SK-N-SH treated with all-trans-retinoic acid at 6 μM for 48 hours (cell line): ENCODE measurements at regions not wholly inside any gene's neighbourhood (a gene's known extent, or its start where the extent isn't known, plus 50 kb on each side); places are given as distances from the start of the nearest gene placed in this dataset.

Source experiments
- CREB5 ChIP-seq: fragments of 250-450 bp; sonication (Bioruptor Pico); IDR thresholded peaks from 2 replicates; pipeline ENCODE4 v1.5.1; 2020; ENCODE audit warnings: low read depth, mild to moderate bottlenecking, moderate library complexity
- CSDC2 ChIP-seq: fragments of 250-450 bp; sonication (Bioruptor Pico); IDR thresholded peaks from 2 replicates; pipeline ENCODE4 v1.5.0; 2020; ENCODE audit warnings: mild to moderate bottlenecking, moderate library complexity
- CSRNP3 ChIP-seq: fragments of 250-450 bp; sonication (Bioruptor Pico); IDR thresholded peaks from 2 replicates; pipeline ENCODE4 v1.5.1; 2021; ENCODE audit warnings: mild to moderate bottlenecking, moderate library complexity
- GLIS3 ChIP-seq: fragments of 250-450 bp; sonication (Bioruptor Pico); IDR thresholded peaks from 2 replicates; pipeline ENCODE4 v1.5.0; 2020; ENCODE audit warnings: mild to moderate bottlenecking, moderate library complexity
- ISL1 ChIP-seq: fragments of 250-450 bp; sonication (Bioruptor Pico); IDR thresholded peaks from 2 replicates; pipeline ENCODE4 v2.1.2; 2022; ENCODE audit warnings: mild to moderate bottlenecking, moderate library complexity
- OSR1 ChIP-seq: fragments of 250-450 bp; sonication (Bioruptor Pico); IDR thresholded peaks from 2 replicates; pipeline ENCODE4 v1.8.0; 2022; ENCODE audit warnings: moderate library complexity, mild to moderate bottlenecking, inconsistent platforms
- SNAI2 ChIP-seq: fragments of 250-450 bp; sonication (Bioruptor Pico); IDR thresholded peaks from 2 replicates; pipeline ENCODE4 v1.5.0; 2020; ENCODE audit warnings: mild to moderate bottlenecking, moderate library complexity
- TOX ChIP-seq: fragments of 250-450 bp; sonication (Bioruptor Pico); IDR thresholded peaks from 2 replicates; pipeline ENCODE4 v1.8.0; 2021; ENCODE audit warnings: mild to moderate bottlenecking, moderate library complexity, borderline replicate concordance
- ZC3H10 ChIP-seq: fragments of 250-450 bp; sonication (Bioruptor Pico); IDR thresholded peaks from 2 replicates; pipeline ENCODE4 v1.5.1; 2021; ENCODE audit warnings: mild to moderate bottlenecking, moderate library complexity
- ZFP3 ChIP-seq: fragments of 250-450 bp; sonication (Bioruptor Pico); IDR thresholded peaks from 2 replicates; pipeline ENCODE4 v1.5.0; 2020; ENCODE audit warnings: mild to moderate bottlenecking, moderate library complexity
- ZNF565 ChIP-seq: fragments of 450-650 bp; formaldehyde crosslinking; conservative IDR thresholded peaks from 2 replicates; pipeline ENCODE4 v1.5.0; 2020; ENCODE audit warnings: low read depth, mild to moderate bottlenecking, moderate library complexity
- TF ChIP-seq, protein P1 (sequence below): fragments of 250-450 bp; sonication (Bioruptor Pico); IDR thresholded peaks from 2 replicates; pipeline ENCODE4 v1.8.0; 2020; ENCODE audit warnings: mild to moderate bottlenecking, moderate library complexity, borderline replicate concordance
- TF ChIP-seq, protein P2 (sequence below): fragments of 250-450 bp; sonication (Bioruptor Pico); IDR thresholded peaks from 2 replicates; pipeline ENCODE4 v1.5.0; 2020; ENCODE audit warnings: mild to moderate bottlenecking, moderate library complexity

DNA sequence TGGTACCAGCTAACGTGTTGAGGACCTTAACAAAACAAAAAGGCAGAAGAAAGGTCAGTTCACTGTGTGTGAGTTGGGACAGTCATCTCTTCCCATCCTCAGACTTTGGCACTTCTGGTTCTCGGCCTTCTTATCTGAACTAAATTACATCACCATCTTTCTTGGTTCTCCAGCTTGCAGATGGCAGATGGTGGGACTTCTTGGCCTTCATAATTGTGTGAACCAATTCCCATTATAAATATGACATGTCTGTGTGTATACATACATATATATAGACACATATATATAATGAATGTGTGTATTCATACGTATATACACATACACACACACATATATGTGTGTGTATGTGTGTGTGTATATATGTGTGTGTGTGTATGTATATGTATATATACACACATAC, 301.2 kb upstream of the TRIB2 start:
- TF ChIP-seq GLIS3 (CRISPR knock-in tag), result no peak
- TF ChIP-seq SNAI2 (CRISPR knock-in tag), result no peak
- no peak for TF ChIP-seq CREB5 (CRISPR knock-in tag)
- TF ChIP-seq ZFP3 (CRISPR knock-in tag), result no peak
- no peak for TF ChIP-seq ZC3H10 (CRISPR knock-in tag)
- TF ChIP-seq, protein P1, sequence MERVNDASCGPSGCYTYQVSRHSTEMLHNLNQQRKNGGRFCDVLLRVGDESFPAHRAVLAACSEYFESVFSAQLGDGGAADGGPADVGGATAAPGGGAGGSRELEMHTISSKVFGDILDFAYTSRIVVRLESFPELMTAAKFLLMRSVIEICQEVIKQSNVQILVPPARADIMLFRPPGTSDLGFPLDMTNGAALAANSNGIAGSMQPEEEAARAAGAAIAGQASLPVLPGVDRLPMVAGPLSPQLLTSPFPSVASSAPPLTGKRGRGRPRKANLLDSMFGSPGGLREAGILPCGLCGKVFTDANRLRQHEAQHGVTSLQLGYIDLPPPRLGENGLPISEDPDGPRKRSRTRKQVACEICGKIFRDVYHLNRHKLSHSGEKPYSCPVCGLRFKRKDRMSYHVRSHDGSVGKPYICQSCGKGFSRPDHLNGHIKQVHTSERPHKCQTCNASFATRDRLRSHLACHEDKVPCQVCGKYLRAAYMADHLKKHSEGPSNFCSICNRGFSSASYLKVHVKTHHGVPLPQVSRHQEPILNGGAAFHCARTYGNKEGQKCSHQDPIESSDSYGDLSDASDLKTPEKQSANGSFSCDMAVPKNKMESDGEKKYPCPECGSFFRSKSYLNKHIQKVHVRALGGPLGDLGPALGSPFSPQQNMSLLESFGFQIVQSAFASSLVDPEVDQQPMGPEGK (CRISPR knock-in tag), result no peak
- no peak for TF ChIP-seq ISL1
- TF ChIP-seq, protein P2, sequence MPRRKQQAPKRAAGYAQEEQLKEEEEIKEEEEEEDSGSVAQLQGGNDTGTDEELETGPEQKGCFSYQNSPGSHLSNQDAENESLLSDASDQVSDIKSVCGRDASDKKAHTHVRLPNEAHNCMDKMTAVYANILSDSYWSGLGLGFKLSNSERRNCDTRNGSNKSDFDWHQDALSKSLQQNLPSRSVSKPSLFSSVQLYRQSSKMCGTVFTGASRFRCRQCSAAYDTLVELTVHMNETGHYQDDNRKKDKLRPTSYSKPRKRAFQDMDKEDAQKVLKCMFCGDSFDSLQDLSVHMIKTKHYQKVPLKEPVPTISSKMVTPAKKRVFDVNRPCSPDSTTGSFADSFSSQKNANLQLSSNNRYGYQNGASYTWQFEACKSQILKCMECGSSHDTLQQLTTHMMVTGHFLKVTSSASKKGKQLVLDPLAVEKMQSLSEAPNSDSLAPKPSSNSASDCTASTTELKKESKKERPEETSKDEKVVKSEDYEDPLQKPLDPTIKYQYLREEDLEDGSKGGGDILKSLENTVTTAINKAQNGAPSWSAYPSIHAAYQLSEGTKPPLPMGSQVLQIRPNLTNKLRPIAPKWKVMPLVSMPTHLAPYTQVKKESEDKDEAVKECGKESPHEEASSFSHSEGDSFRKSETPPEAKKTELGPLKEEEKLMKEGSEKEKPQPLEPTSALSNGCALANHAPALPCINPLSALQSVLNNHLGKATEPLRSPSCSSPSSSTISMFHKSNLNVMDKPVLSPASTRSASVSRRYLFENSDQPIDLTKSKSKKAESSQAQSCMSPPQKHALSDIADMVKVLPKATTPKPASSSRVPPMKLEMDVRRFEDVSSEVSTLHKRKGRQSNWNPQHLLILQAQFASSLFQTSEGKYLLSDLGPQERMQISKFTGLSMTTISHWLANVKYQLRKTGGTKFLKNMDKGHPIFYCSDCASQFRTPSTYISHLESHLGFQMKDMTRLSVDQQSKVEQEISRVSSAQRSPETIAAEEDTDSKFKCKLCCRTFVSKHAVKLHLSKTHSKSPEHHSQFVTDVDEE (CRISPR knock-in tag), result no peak
- TF ChIP-seq OSR1, result no peak
- TF ChIP-seq CSDC2 (CRISPR knock-in tag), result no peak
- no peak for TF ChIP-seq CSRNP3 (CRISPR knock-in tag)
- TF ChIP-seq ZNF565 (CRISPR knock-in tag), result no peak
- no peak for TF ChIP-seq TOX (CRISPR knock-in tag)
